B cell (primary cell): ENCODE measurements at regions not wholly inside any gene's neighbourhood (a gene's known extent, or its start where the extent isn't known, plus 50 kb on each side); places are given as distances from the start of the nearest gene placed in this dataset.

Experiments used
- ATAC-seq: fragments of 200-7000 bp; cut with Tn5 transposase; one replicate; pipeline ENCODE4 v1.10.0; 2021; ENCODE audit warnings: low read depth, mild to moderate bottlenecking, moderate number of reproducible peaks, moderate library complexity
- CTCF ChIA-PET: fragments of 350-600 bp; sonication (Branson Sonifier 250); formaldehyde crosslinking; loops from one replicate; lab custom pipeline; 2021; ENCODE audit warnings: antibody characterized with exemption, inconsistent platforms; lab: Charles Lee
- POLR2A ChIA-PET: fragments of 350-600 bp; sonication (Branson Sonifier 250); formaldehyde crosslinking; loops from one replicate; lab custom pipeline; 2021; ENCODE audit warnings: antibody characterized with exemption; lab: Charles Lee
- DNase-seq: peaks from one replicate; pipeline ENCODE4 v3.0.0; 2013
- H2AFZ ChIP-seq: 2 replicates; pipeline ENCODE4 v1.6.1; 2012; ENCODE audit warnings: mild to moderate bottlenecking, low read depth, low read length; ENCODE audit not compliant: insufficient read depth, poor library complexity, severe bottlenecking
- H3K27ac ChIP-seq, 2 donors: 1 replicate in 1 of 2; 2 replicates in 1 of 2; pipeline ENCODE4 v1.5.1; 2012 to 2013; ENCODE audit warnings: low read length in 2 of 2, mild to moderate bottlenecking in 2 of 2, moderate library complexity in 1 of 2
- H3K27me3 ChIP-seq, 4 experiments: fragments of 200-600 bp in 1 of 4; sonication (generic) in 1 of 4; replicated peaks in 1 of 4; 1 replicate in 2 of 4; 2 replicates in 2 of 4; pipeline versions ENCODE4 v1.6.1 to v1.7.0; 2013 to 2016; ENCODE audit warnings: low read length in 3 of 4, mild to moderate bottlenecking in 2 of 4, mixed read lengths in 1 of 4, moderate library complexity in 1 of 4; ENCODE audit not compliant: insufficient read depth in 4 of 4, control insufficient read depth in 3 of 4; ENCODE audit errors: control extremely low read depth in 1 of 4
- H3K36me3 ChIP-seq, 2 experiments: replicated peaks in 1 of 2; 1 replicate in 1 of 2; 2 replicates in 1 of 2; pipeline versions ENCODE4 v1.6.1 to v1.7.1; 2013; ENCODE audit warnings: low read length in 1 of 2; ENCODE audit not compliant: insufficient read depth in 2 of 2, control insufficient read depth in 1 of 2; ENCODE audit errors: control extremely low read depth in 1 of 2, extremely low read depth in 1 of 2
- H3K4me1 ChIP-seq, 2 donors: fragments of 200-600 bp in 1 of 2; sonication (generic) in 1 of 2; 1 replicate in 1 of 2; 2 replicates in 1 of 2; pipeline versions ENCODE4 v1.5.1 to v1.6.1; 2013 to 2017; ENCODE audit warnings: low read length in 2 of 2; ENCODE audit not compliant: control insufficient read depth in 2 of 2, insufficient read depth in 2 of 2
- H3K4me2 ChIP-seq: replicated peaks from 2 replicates; pipeline ENCODE3; 2012; ENCODE audit warnings: mild to moderate bottlenecking, low read depth, low read length; ENCODE audit not compliant: poor library complexity, severe bottlenecking
- H3K4me3 ChIP-seq, 5 experiments: fragments of 200-600 bp in 1 of 5; sonication (generic) in 1 of 5; 1 replicate in 3 of 5; 2 replicates in 2 of 5; pipeline versions ENCODE4 v1.5.1 to v1.7.0; 2011 to 2016; ENCODE audit warnings: low read length in 4 of 5, mild to moderate bottlenecking in 4 of 5, low read depth in 2 of 5, control low read depth in 1 of 5, moderate library complexity in 1 of 5; ENCODE audit not compliant: insufficient read depth in 1 of 5; ENCODE audit errors: control extremely low read depth in 1 of 5, extremely low read depth in 1 of 5
- H3K79me2 ChIP-seq: fragments of 200-600 bp; sonication (generic); one replicate; pipeline ENCODE4 v1.6.0; 2016; ENCODE audit warnings: low read length; ENCODE audit not compliant: control insufficient read depth, insufficient read depth
- H3K9ac ChIP-seq: fragments of 200-600 bp; sonication (generic); 2 replicates; pipeline ENCODE4 v1.6.1; 2017; ENCODE audit warnings: mild to moderate bottlenecking, low read length, moderate library complexity
- H3K9me3 ChIP-seq, 3 donors: one replicate each; pipeline versions ENCODE4 v1.6.1 to v1.7.1; 2013; ENCODE audit warnings: low read length in 2 of 3; ENCODE audit not compliant: control insufficient read depth in 2 of 3, insufficient read depth in 1 of 3; ENCODE audit errors: control extremely low read depth in 1 of 3
- H4K20me1 ChIP-seq: 2 replicates; pipeline ENCODE4 v1.6.0; 2012; ENCODE audit warnings: mild to moderate bottlenecking, low read length; ENCODE audit not compliant: insufficient read depth, control insufficient read depth, poor library complexity, severe bottlenecking
- H3K27ac Mint-ChIP-seq: one replicate; pipeline ENCODE4 v1.8.0; 2021; ENCODE audit warnings: mixed read lengths
- H3K27me3 Mint-ChIP-seq: one replicate; pipeline ENCODE4 v1.8.0; 2021; ENCODE audit warnings: mixed read lengths
- H3K4me1 Mint-ChIP-seq: one replicate; pipeline ENCODE4 v1.8.0; 2021; ENCODE audit warnings: mixed read lengths
- H3K4me3 Mint-ChIP-seq: one replicate; pipeline ENCODE4 v1.8.0; 2021; ENCODE audit warnings: mixed read lengths
- H3K9me3 Mint-ChIP-seq: one replicate; pipeline ENCODE4 v1.8.0; 2022; ENCODE audit warnings: mixed read lengths; ENCODE audit not compliant: insufficient read depth
- CTCF ChIP-seq: fragments of 200-600 bp; IDR thresholded peaks from one replicate; pipeline ENCODE4 v1.8.0; 2022; ENCODE audit warnings: antibody characterized with exemption, mild to moderate bottlenecking
- EZH2 ChIP-seq: IDR thresholded peaks from 2 replicates; pipeline ENCODE4 v1.6.1; 2012; ENCODE audit warnings: borderline replicate concordance, low read depth, mild to moderate bottlenecking, moderate library complexity, low read length; ENCODE audit not compliant: insufficient read depth, poor library complexity, severe bottlenecking
- WGBS: methylation state at CpG from one replicate; pipeline ENCODE4 v1.1.5; 2013; ENCODE audit warnings: missing lambda C conversion rate; ENCODE audit not compliant: insufficient coverage; 5-methylcytosine and 5-hydroxymethylcytosine counted together
- intact Hi-C: fragments of 100-400 bp; cut with micrococcal nuclease; formaldehyde crosslinking; loops from one replicate; pipeline ENCODE4 v1.10.0; 2022

GRCh38 chr4:44927399-44928380 is 201.3 kb upstream of the GNPDA2 start:
- no peak overlapping the region for H3K27ac ChIP-seq
- no peak overlapping the region for H3K4me2 ChIP-seq
- no peak overlapping the region for H3K4me3 ChIP-seq
- no peaks in the 10 kb centered on the region for H3K9me3 ChIP-seq
- no peaks in the 10 kb centered on the region for H4K20me1 ChIP-seq
- H3K9ac ChIP-seq: no peak overlapping the region
- ATAC-seq: no peak
- no peaks in the 10 kb centered on the region for H3K36me3 ChIP-seq
- intact Hi-C loops: no loop called here
- H3K79me2 ChIP-seq: no peaks in the 10 kb centered on the region
- H3K27ac Mint-ChIP-seq: no peak overlapping the region
- WGBS: 100% methylated on average over 1 of the region's 4 CpGs
- no peaks in the 10 kb centered on the region for H3K27me3 Mint-ChIP-seq
- no peaks in the 10 kb centered on the region for H3K27me3 ChIP-seq
- H3K4me3 Mint-ChIP-seq: no peak overlapping the region
- H2AFZ ChIP-seq: no peak overlapping the region
- TF ChIP-seq CTCF (peak; percentile 15), EZH2 (no peak)
- ChIA-PET CTCF (no interaction called here), POLR2A (no interaction called here)
- no peaks in the 10 kb centered on the region for H3K4me1 ChIP-seq
- H3K9me3 Mint-ChIP-seq: no peaks in the 10 kb centered on the region
- no peaks in the 10 kb centered on the region for H3K4me1 Mint-ChIP-seq
- no peak for DNase-seq

- H3K9ac ChIP-seq: no peak overlapping the region
- peaks cover 3% of the 10 kb centered on the region for H3K4me1 Mint-ChIP-seq
- H3K27ac ChIP-seq: no peak overlapping the region
- no peak overlapping the region for H3K27ac Mint-ChIP-seq
- no peaks in the 10 kb centered on the region for H3K4me1 ChIP-seq
- DNase-seq (no peak), ATAC-seq (no peak)
- no peaks in the 10 kb centered on the region for H3K27me3 Mint-ChIP-seq
- H3K9me3 Mint-ChIP-seq: no peaks in the 10 kb centered on the region
- POLR2A ChIA-PET: no interaction called here
- CTCF ChIA-PET: no interaction called here
- 37% methylated on average over 2 of the region's 3 CpGs for WGBS
- no peaks in the 10 kb centered on the region for H3K9me3 ChIP-seq
- peak overlapping the region; percentile 14 for H3K4me2 ChIP-seq
- no peak overlapping the region for H3K4me3 ChIP-seq
- intact Hi-C loops: no loop called here
- TF ChIP-seq EZH2: no peak
- TF ChIP-seq CTCF: no peak
- H3K27me3 ChIP-seq: no peaks in the 10 kb centered on the region
- no peaks in the 10 kb centered on the region for H4K20me1 ChIP-seq
- H2AFZ ChIP-seq: peak overlapping the region; percentile 9
- no peak overlapping the region for H3K4me3 Mint-ChIP-seq
- no peaks in the 10 kb centered on the region for H3K36me3 ChIP-seq
- H3K79me2 ChIP-seq: no peaks in the 10 kb centered on the region
These were observed 190.1 kb upstream of the GNPDA2 start for GRCh38 chr4:44916411-44916810.
